Upper lobe of left lung (tissue), 4 donors: ENCODE measurements at regions not wholly inside any gene's neighbourhood (a gene's known extent, or its start where the extent isn't known, plus 50 kb on each side); places are given as distances from the start of the nearest gene placed in this dataset.

ENCODE experiments used
- POLR2A ChIP-seq, 4 donors: fragments of 450-650 bp; IDR thresholded peaks; one replicate each; pipeline ENCODE4 v1.5.1; 2016 to 2017; ENCODE audit warnings: antibody characterized with exemption in 4 of 4, mild to moderate bottlenecking in 2 of 4
- TF ChIP-seq, protein P1 (sequence below), 6 experiments: fragments of 450-650 bp in 4 of 6; fragments of 200-600 bp in 2 of 6; sonication (generic) in 2 of 6; IDR thresholded peaks; one replicate each; pipeline ENCODE4 v1.5.1; 2016 to 2019; ENCODE audit warnings: antibody characterized with exemption in 6 of 6

DNA sequence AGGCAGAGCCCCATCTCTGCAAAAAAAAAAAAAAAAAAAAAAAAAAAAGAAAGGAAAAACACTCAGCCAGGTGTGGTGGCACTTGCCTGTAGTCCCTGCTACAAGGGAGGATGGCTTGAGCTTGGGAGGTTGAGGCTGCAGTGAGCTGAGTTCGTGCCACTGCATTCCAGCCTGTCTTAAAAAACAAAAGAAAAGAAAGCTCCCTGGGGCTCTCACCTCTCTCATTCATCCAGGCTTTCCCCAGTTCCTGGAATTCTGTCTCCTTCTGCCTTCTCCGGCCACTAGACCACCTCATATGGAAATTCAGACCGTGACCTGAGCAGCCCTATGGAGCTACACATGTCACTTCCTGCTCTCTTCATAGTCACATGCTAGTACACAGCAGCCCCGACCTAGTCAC, 101.1 kb upstream of the TAB2 start:
- TF ChIP-seq, protein P1, sequence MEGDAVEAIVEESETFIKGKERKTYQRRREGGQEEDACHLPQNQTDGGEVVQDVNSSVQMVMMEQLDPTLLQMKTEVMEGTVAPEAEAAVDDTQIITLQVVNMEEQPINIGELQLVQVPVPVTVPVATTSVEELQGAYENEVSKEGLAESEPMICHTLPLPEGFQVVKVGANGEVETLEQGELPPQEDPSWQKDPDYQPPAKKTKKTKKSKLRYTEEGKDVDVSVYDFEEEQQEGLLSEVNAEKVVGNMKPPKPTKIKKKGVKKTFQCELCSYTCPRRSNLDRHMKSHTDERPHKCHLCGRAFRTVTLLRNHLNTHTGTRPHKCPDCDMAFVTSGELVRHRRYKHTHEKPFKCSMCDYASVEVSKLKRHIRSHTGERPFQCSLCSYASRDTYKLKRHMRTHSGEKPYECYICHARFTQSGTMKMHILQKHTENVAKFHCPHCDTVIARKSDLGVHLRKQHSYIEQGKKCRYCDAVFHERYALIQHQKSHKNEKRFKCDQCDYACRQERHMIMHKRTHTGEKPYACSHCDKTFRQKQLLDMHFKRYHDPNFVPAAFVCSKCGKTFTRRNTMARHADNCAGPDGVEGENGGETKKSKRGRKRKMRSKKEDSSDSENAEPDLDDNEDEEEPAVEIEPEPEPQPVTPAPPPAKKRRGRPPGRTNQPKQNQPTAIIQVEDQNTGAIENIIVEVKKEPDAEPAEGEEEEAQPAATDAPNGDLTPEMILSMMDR (IDR thresholded peaks at IDR 0.05) = no peak
- TF ChIP-seq POLR2A (IDR thresholded peaks at IDR 0.05) = no peak
